Fibroblast of lung (primary cell): ENCODE measurements at regions not wholly inside any gene's neighbourhood (a gene's known extent, or its start where the extent isn't known, plus 50 kb on each side); places are given as distances from the start of the nearest gene placed in this dataset.

Source experiments
- DNase-seq, 2 donors: peaks; one replicate each; pipeline versions ENCODE4 v3.0.0 to v3.0.0-alpha.2; 2010; ENCODE audit warnings: low read depth in 2 of 2
- H2AFZ ChIP-seq: 2 replicates; pipeline ENCODE4 v1.5.1; 2012; ENCODE audit warnings: low read length, control low read depth, inconsistent platforms
- H3K27ac ChIP-seq: 2 replicates; pipeline ENCODE4 v1.5.1; 2011; ENCODE audit warnings: low read length, control low read depth; ENCODE audit not compliant: insufficient read depth
- H3K27me3 ChIP-seq: 2 replicates; pipeline ENCODE4 v1.5.1; 2011; ENCODE audit warnings: mild to moderate bottlenecking, low read length; ENCODE audit not compliant: control insufficient read depth, insufficient read depth
- H3K36me3 ChIP-seq: 2 replicates; pipeline ENCODE4 v1.5.1; 2011; ENCODE audit warnings: low read length; ENCODE audit not compliant: control insufficient read depth, insufficient read depth
- H3K4me1 ChIP-seq: 2 replicates; pipeline ENCODE4 v1.5.1; 2011; ENCODE audit warnings: low read length; ENCODE audit not compliant: control insufficient read depth, insufficient read depth; ENCODE audit errors: extremely low read depth
- H3K4me2 ChIP-seq: 2 replicates; pipeline ENCODE4 v1.5.1; 2011; ENCODE audit warnings: low read length, control low read depth; ENCODE audit not compliant: insufficient read depth; ENCODE audit errors: extremely low read depth
- H3K4me3 ChIP-seq, 4 experiments: fragments of 200-600 bp in 1 of 4; sonication (generic) in 1 of 4; replicated peaks in 1 of 4; 2 replicates each; pipeline ENCODE4 v1.5.1; 2011 to 2016; ENCODE audit warnings: low read length in 4 of 4, low read depth in 3 of 4, mild to moderate bottlenecking in 3 of 4, control low read depth in 2 of 4, inconsistent platforms in 1 of 4, mixed read lengths in 1 of 4; ENCODE audit not compliant: insufficient read depth in 1 of 4; ENCODE audit errors: control extremely low read depth in 1 of 4
- H3K79me2 ChIP-seq: 2 replicates; pipeline ENCODE4 v1.5.1; 2012; ENCODE audit warnings: mild to moderate bottlenecking, low read length, inconsistent platforms; ENCODE audit not compliant: control insufficient read depth, insufficient read depth
- H3K9ac ChIP-seq: 2 replicates; pipeline ENCODE4 v1.5.1; 2011; ENCODE audit warnings: mild to moderate bottlenecking, low read length, control low read depth; ENCODE audit not compliant: insufficient read depth
- H3K9me3 ChIP-seq: 2 replicates; pipeline ENCODE4 v1.5.1; 2012; ENCODE audit warnings: low read depth, low read length; ENCODE audit not compliant: control insufficient read depth, insufficient read depth
- H4K20me1 ChIP-seq: 2 replicates; pipeline ENCODE4 v1.5.1; 2011; ENCODE audit warnings: low read length; ENCODE audit not compliant: control insufficient read depth, insufficient read depth; ENCODE audit errors: extremely low read depth
- EZH2 ChIP-seq: IDR thresholded peaks from 2 replicates; pipeline ENCODE4 v1.5.1; 2012; ENCODE audit warnings: low read length, control low read depth, mild to moderate bottlenecking; ENCODE audit errors: missing control alignments
- TF ChIP-seq, protein P1 (sequence below), 2 donors: IDR thresholded peaks in 1 of 2; conservative IDR thresholded peaks in 1 of 2; 1 replicate in 1 of 2; 2 replicates in 1 of 2; pipeline ENCODE4 v1.5.1; 2011 to 2012; ENCODE audit warnings: low read length in 2 of 2, control low read depth in 1 of 2, inconsistent platforms in 1 of 2, low read depth in 1 of 2, mild to moderate bottlenecking in 1 of 2

- no peak overlapping the region for H3K4me2 ChIP-seq
- no peak overlapping the region for H3K27ac ChIP-seq
- no peak overlapping the region for H3K4me3 ChIP-seq
- no peak overlapping the region for H2AFZ ChIP-seq
- no peaks in the 10 kb centered on the region for H3K79me2 ChIP-seq
- TF ChIP-seq EZH2 = no peak
- TF ChIP-seq, protein P1, sequence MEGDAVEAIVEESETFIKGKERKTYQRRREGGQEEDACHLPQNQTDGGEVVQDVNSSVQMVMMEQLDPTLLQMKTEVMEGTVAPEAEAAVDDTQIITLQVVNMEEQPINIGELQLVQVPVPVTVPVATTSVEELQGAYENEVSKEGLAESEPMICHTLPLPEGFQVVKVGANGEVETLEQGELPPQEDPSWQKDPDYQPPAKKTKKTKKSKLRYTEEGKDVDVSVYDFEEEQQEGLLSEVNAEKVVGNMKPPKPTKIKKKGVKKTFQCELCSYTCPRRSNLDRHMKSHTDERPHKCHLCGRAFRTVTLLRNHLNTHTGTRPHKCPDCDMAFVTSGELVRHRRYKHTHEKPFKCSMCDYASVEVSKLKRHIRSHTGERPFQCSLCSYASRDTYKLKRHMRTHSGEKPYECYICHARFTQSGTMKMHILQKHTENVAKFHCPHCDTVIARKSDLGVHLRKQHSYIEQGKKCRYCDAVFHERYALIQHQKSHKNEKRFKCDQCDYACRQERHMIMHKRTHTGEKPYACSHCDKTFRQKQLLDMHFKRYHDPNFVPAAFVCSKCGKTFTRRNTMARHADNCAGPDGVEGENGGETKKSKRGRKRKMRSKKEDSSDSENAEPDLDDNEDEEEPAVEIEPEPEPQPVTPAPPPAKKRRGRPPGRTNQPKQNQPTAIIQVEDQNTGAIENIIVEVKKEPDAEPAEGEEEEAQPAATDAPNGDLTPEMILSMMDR (conservative IDR thresholded peaks at IDR 0.05 in 1 of 2, IDR thresholded peaks at IDR 0.05 in 1 of 2; ENCODE audit: low read depth in 1 of 2, low read length in 2 of 2) = no peak
- no peaks in the 10 kb centered on the region for H3K9me3 ChIP-seq
- no peak for DNase-seq
- H3K9ac ChIP-seq = no peak overlapping the region
- no peaks in the 10 kb centered on the region for H4K20me1 ChIP-seq
- no peaks in the 10 kb centered on the region for H3K27me3 ChIP-seq
- H3K4me1 ChIP-seq = no peaks in the 10 kb centered on the region
- no peaks in the 10 kb centered on the region for H3K36me3 ChIP-seq
These were observed 126.0 kb upstream of the WDFY3 start for GRCh38 chr4:85092536-85092935.

DNA sequence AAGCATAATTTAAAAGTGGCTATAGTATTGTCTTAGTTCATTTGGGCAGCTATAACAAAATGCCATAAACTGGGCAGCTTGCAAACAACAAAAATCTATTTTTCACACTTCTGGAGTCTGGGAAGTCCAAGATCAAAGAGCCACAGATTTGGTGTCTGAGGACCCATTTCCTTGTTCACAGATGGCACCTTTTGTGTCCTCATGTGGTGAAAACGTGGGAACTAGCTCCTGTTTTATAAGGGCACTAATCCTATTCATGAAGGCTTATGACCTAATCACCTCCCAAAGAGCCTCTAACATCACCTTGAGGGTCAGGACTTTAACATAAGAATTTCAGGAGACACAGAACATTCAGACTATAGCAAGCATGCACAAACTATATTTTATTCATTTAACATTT, 126.5 kb upstream of the WDFY3 start:
- Histone ChIP-seq H3K9me3 (no peaks in the 10 kb centered on the region), H4K20me1 (no peaks in the 10 kb centered on the region), H3K36me3 (no peaks in the 10 kb centered on the region), H3K79me2 (no peaks in the 10 kb centered on the region), H3K27me3 (no peaks in the 10 kb centered on the region), H3K4me2 (no peak overlapping the region), H3K4me1 (no peaks in the 10 kb centered on the region), H3K4me3 (no peak overlapping the region), H3K27ac (no peak overlapping the region), H3K9ac (no peak overlapping the region), H2AFZ (no peak overlapping the region)
- TF ChIP-seq, protein P1 (conservative IDR thresholded peaks at IDR 0.05 in 1 of 2, IDR thresholded peaks at IDR 0.05 in 1 of 2; ENCODE audit: low read depth in 1 of 2, low read length in 2 of 2) = no peak
- TF ChIP-seq EZH2 = no peak
- no peak for DNase-seq

DNA sequence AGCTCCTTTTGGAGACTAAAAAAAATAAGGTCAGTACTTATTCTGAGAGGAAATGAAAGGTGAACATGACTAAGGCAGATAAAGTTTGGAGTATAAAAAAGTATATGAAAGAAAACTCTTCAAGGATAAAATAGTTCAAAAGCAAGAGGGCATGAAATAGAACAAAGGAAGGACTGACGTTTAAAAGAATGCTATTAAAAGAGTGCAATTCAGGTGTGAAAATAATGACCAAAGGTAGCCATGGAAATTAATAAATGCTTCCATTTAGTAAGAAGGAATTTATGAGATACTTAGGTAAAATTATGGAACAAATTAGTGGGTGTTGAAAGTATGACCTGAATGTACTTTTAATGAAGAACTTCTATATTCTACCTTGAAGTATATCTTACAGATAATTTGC, 128.2 kb upstream of the WDFY3 start:
- Histone ChIP-seq H3K27ac (no peak overlapping the region), H3K36me3 (no peaks in the 10 kb centered on the region), H3K9me3 (no peaks in the 10 kb centered on the region), H3K9ac (no peak overlapping the region), H3K27me3 (no peaks in the 10 kb centered on the region), H3K4me2 (no peak overlapping the region), H4K20me1 (no peaks in the 10 kb centered on the region), H2AFZ (no peak overlapping the region), H3K4me3 (no peak overlapping the region), H3K4me1 (no peaks in the 10 kb centered on the region), H3K79me2 (no peaks in the 10 kb centered on the region)
- TF ChIP-seq EZH2 = no peak
- TF ChIP-seq, protein P1 (conservative IDR thresholded peaks at IDR 0.05 in 1 of 2, IDR thresholded peaks at IDR 0.05 in 1 of 2; ENCODE audit: low read depth in 1 of 2, low read length in 2 of 2) = no peak
- DNase-seq = no peak
